H1 (cell line): ENCODE measurements at regions not wholly inside any gene's neighbourhood (a gene's known extent, or its start where the extent isn't known, plus 50 kb on each side); places are given as distances from the start of the nearest gene placed in this dataset.

Source experiments
- CTCF ChIA-PET: fragments of 300-600 bp; sonication (Branson Sonifier 250); formaldehyde crosslinking; loops from one replicate; lab custom pipeline; 2021; ENCODE audit not compliant: partially characterized antibody; lab: Charles Lee
- POLR2A ChIA-PET: fragments of 300-600 bp; sonication (Branson Sonifier 250); formaldehyde crosslinking; loops from one replicate; lab custom pipeline; 2021; ENCODE audit warnings: inconsistent platforms; ENCODE audit not compliant: partially characterized antibody; lab: Charles Lee
- DNase-seq, 2 experiments: peaks; one replicate each; pipeline versions ENCODE4 v3.0.0 to v3.0.0-alpha.2; 2010 to 2022; ENCODE audit warnings: low spot score in 2 of 2, low read depth in 1 of 2, mixed read lengths in 1 of 2
- FAIRE-seq: peaks from 2 replicates; lab custom pipeline; 2011; peaks lifted over from hg19 to GRCh38; lab: Jason Lieb, UNC
- H2AFZ ChIP-seq: 2 replicates; pipeline ENCODE4 v1.8.1; 2012; ENCODE audit warnings: low read length, inconsistent platforms
- H2AK5ac ChIP-seq: 2 replicates; pipeline ENCODE4 v1.6.1; 2013; ENCODE audit warnings: low read depth, low read length
- H2BK120ac ChIP-seq: replicated peaks from 2 replicates; pipeline ENCODE3; 2013; ENCODE audit warnings: low read depth, low read length, inconsistent platforms
- H2BK12ac ChIP-seq: 2 replicates; pipeline ENCODE4 v1.6.1; 2013; ENCODE audit warnings: low read depth, low read length
- H2BK15ac ChIP-seq: 2 replicates; pipeline ENCODE4 v1.6.1; 2013; ENCODE audit warnings: low read length
- H2BK20ac ChIP-seq: 2 replicates; pipeline ENCODE4 v1.6.1; 2013; ENCODE audit warnings: low read length
- H2BK5ac ChIP-seq: 2 replicates; pipeline ENCODE4 v1.6.1; 2013; ENCODE audit warnings: low read depth, low read length
- H3K14ac ChIP-seq: 2 replicates; pipeline ENCODE4 v1.6.1; 2013; ENCODE audit warnings: inconsistent platforms; ENCODE audit not compliant: insufficient read length
- H3K18ac ChIP-seq: 2 replicates; pipeline ENCODE4 v1.6.1; 2013; ENCODE audit warnings: low read length; ENCODE audit errors: extremely low read depth
- H3K23ac ChIP-seq: 2 replicates; pipeline ENCODE4 v1.6.1; 2013; ENCODE audit warnings: inconsistent platforms; ENCODE audit not compliant: insufficient read length
- H3K23me2 ChIP-seq: 2 replicates; pipeline ENCODE4 v1.6.1; 2013; ENCODE audit warnings: low read depth, low read length
- H3K27ac ChIP-seq: 2 replicates; pipeline ENCODE4 v1.6.1; 2011; ENCODE audit warnings: low read depth, low read length, inconsistent platforms
- H3K27me3 ChIP-seq, 4 experiments: replicated peaks in 1 of 4; 1 replicate in 1 of 4; 2 replicates in 3 of 4; pipeline versions ENCODE4 v1.6.1 to v1.8.1; 2011 to 2013; ENCODE audit warnings: low read length in 3 of 4, mild to moderate bottlenecking in 3 of 4, inconsistent platforms in 2 of 4, mixed read lengths in 2 of 4, moderate library complexity in 1 of 4; ENCODE audit not compliant: control insufficient read depth in 3 of 4, insufficient read depth in 3 of 4; ENCODE audit errors: extremely low read depth in 1 of 4
- H3K36me3 ChIP-seq, 4 experiments: 2 replicates each; pipeline versions ENCODE4 v1.6.1 to v1.8.1; 2011 to 2013; ENCODE audit warnings: mild to moderate bottlenecking in 4 of 4, low read length in 3 of 4, moderate library complexity in 2 of 4, control low read depth in 1 of 4, inconsistent platforms in 1 of 4; ENCODE audit not compliant: insufficient read depth in 4 of 4, control insufficient read depth in 2 of 4
- H3K4ac ChIP-seq: replicated peaks from 2 replicates; pipeline ENCODE3; 2013; ENCODE audit warnings: low read length, low read depth, mixed read lengths, inconsistent platforms; ENCODE audit not compliant: insufficient read length
- H3K4me1 ChIP-seq, 4 experiments: replicated peaks in 1 of 4; 1 replicate in 1 of 4; 2 replicates in 3 of 4; pipeline versions ENCODE4 v1.6.1 to v1.8.1; 2011 to 2013; ENCODE audit warnings: low read length in 3 of 4, inconsistent platforms in 2 of 4, mixed read lengths in 1 of 4; ENCODE audit not compliant: insufficient read depth in 4 of 4, control insufficient read depth in 3 of 4
- H3K4me2 ChIP-seq, 2 experiments: 2 replicates each; pipeline versions ENCODE4 v1.6.1 to v1.8.1; 2011 to 2013; ENCODE audit warnings: low read depth in 2 of 2, low read length in 2 of 2, control low read depth in 1 of 2, inconsistent platforms in 1 of 2, mild to moderate bottlenecking in 1 of 2; ENCODE audit not compliant: insufficient read depth in 1 of 2
- H3K4me3 ChIP-seq, 4 experiments: fragments of 200-600, 300-600 bp in 1 of 4; sonication (generic), shearing (Covaris generic), sonication (Bioruptor Twin) in 1 of 4; 2 replicates each; pipeline versions ENCODE4 v1.5.1 to v1.8.1; 2011 to 2016; ENCODE audit warnings: low read length in 4 of 4, low read depth in 3 of 4, control low read depth in 2 of 4, inconsistent platforms in 2 of 4, mild to moderate bottlenecking in 2 of 4, mixed read lengths in 1 of 4, moderate library complexity in 1 of 4; ENCODE audit not compliant: insufficient read depth in 2 of 4; ENCODE audit errors: extremely low read depth in 1 of 4
- H3K56ac ChIP-seq: replicated peaks from 2 replicates; pipeline ENCODE3; 2013; ENCODE audit warnings: low read depth, mild to moderate bottlenecking, mixed read lengths, low read length, inconsistent platforms; ENCODE audit not compliant: insufficient read length
- H3K79me1 ChIP-seq: 2 replicates; pipeline ENCODE4 v1.6.1; 2013; ENCODE audit warnings: low read depth, low read length, control low read depth
- H3K79me2 ChIP-seq, 2 experiments: 2 replicates each; pipeline versions ENCODE4 v1.6.1 to v1.8.1; 2012 to 2013; ENCODE audit warnings: low read length in 2 of 2, mild to moderate bottlenecking in 2 of 2, inconsistent platforms in 1 of 2; ENCODE audit not compliant: insufficient read depth in 2 of 2, control insufficient read depth in 1 of 2
- H3K9ac ChIP-seq, 4 experiments: replicated peaks in 1 of 4; 1 replicate in 1 of 4; 2 replicates in 3 of 4; pipeline versions ENCODE4 v1.6.1 to v1.8.1; 2011 to 2013; ENCODE audit warnings: low read depth in 3 of 4, low read length in 3 of 4, control low read depth in 2 of 4, mild to moderate bottlenecking in 2 of 4, moderate library complexity in 2 of 4, inconsistent platforms in 1 of 4; ENCODE audit errors: extremely low read depth in 1 of 4
- H3K9me3 ChIP-seq, 2 experiments: 2 replicates each; pipeline versions ENCODE4 v1.6.1 to v1.8.1; 2012 to 2013; ENCODE audit warnings: mild to moderate bottlenecking in 2 of 2, moderate library complexity in 2 of 2, control low read depth in 1 of 2, inconsistent platforms in 1 of 2, low read depth in 1 of 2, low read length in 1 of 2, mixed read lengths in 1 of 2; ENCODE audit not compliant: insufficient read depth in 2 of 2
- H4K20me1 ChIP-seq, 2 experiments: replicated peaks in 1 of 2; 2 replicates each; pipeline versions ENCODE3 to v1.8.1; 2011 to 2013; ENCODE audit warnings: inconsistent platforms in 2 of 2, low read length in 2 of 2, mild to moderate bottlenecking in 1 of 2; ENCODE audit not compliant: insufficient read depth in 2 of 2, control insufficient read depth in 1 of 2
- H4K5ac ChIP-seq: 2 replicates; pipeline ENCODE4 v1.6.1; 2013; ENCODE audit warnings: low read length, low read depth, mixed read lengths, inconsistent platforms; ENCODE audit not compliant: insufficient read length
- H4K8ac ChIP-seq: 2 replicates; pipeline ENCODE4 v1.8.0; 2013; ENCODE audit warnings: mild to moderate bottlenecking, moderate library complexity, low read length, inconsistent platforms; ENCODE audit not compliant: insufficient read depth; ENCODE audit errors: extremely low read depth
- H4K91ac ChIP-seq: replicated peaks from 2 replicates; pipeline ENCODE3; 2013; ENCODE audit warnings: low read length, mixed read lengths, inconsistent platforms; ENCODE audit not compliant: insufficient read length
- BACH1 ChIP-seq: IDR thresholded peaks from 2 replicates; pipeline ENCODE4 v1.6.1; 2012; ENCODE audit warnings: low read length, improper control_type of control experiment
- BCL11A ChIP-seq, 2 experiments: IDR thresholded peaks; one replicate each; pipeline ENCODE4 v1.6.1; 2011; ENCODE audit warnings: low read depth in 2 of 2, low read length in 2 of 2, mild to moderate bottlenecking in 2 of 2
- CBX5 ChIP-seq: fragments of 300-800, 300-1000 bp; sonication (generic); IDR thresholded peaks from 2 replicates; pipeline ENCODE4 v1.7.1; 2016; ENCODE audit warnings: antibody characterized with exemption, low read length, low read depth
- EGR1 ChIP-seq: IDR thresholded peaks from 2 replicates; pipeline ENCODE4 v1.6.1; 2011; ENCODE audit warnings: low read depth, low read length, borderline replicate concordance
- EP300 ChIP-seq, 2 experiments: IDR thresholded peaks; 1 replicate in 1 of 2; 2 replicates in 1 of 2; pipeline ENCODE4 v1.6.1; 2011 to 2012; ENCODE audit warnings: low read depth in 2 of 2, low read length in 2 of 2, mild to moderate bottlenecking in 2 of 2, borderline replicate concordance in 1 of 2, inconsistent platforms in 1 of 2, moderate library complexity in 1 of 2
- GTF2F1 ChIP-seq: IDR thresholded peaks from 2 replicates; pipeline ENCODE4 v1.6.1; 2012; ENCODE audit warnings: low read depth, low read length, improper control_type of control experiment, borderline replicate concordance
- MAFK ChIP-seq: IDR thresholded peaks from 2 replicates; pipeline ENCODE4 v1.6.1; 2012; ENCODE audit warnings: low read depth, mild to moderate bottlenecking, improper control_type of control experiment, low read length
- NRF1 ChIP-seq: IDR thresholded peaks from 2 replicates; pipeline ENCODE4 v1.6.1; 2011; ENCODE audit warnings: mild to moderate bottlenecking, low read depth, low read length, improper control_type of control experiment
- POU5F1 ChIP-seq: IDR thresholded peaks from 2 replicates; pipeline ENCODE4 v1.6.1; 2011; ENCODE audit warnings: low read depth, mild to moderate bottlenecking, low read length, moderate library complexity
- RFX5 ChIP-seq: IDR thresholded peaks from 2 replicates; pipeline ENCODE4 v1.6.1; 2011; ENCODE audit warnings: low read depth, low read length, improper control_type of control experiment, borderline replicate concordance
- YY1 ChIP-seq: IDR thresholded peaks from 2 replicates; pipeline ENCODE4 v1.6.1; 2011; ENCODE audit warnings: low read depth, mild to moderate bottlenecking, low read length
- WGBS, 2 experiments: shearing (Covaris generic) in 1 of 2; methylation state at CpG; one replicate each; pipeline versions ENCODE4 v1.1.6 to v1.1.7; 2013 to 2015; ENCODE audit warnings: low lambda C conversion rate in 2 of 2, mixed read lengths in 2 of 2, inconsistent platforms in 1 of 2, low coverage in 1 of 2, missing lambda C conversion rate in 1 of 2; ENCODE audit not compliant: insufficient replicate concordance in 2 of 2, insufficient coverage in 1 of 2, insufficient read length in 1 of 2; ENCODE audit errors: extremely low coverage in 1 of 2, missing lambda C conversion rate in 1 of 2; 5-methylcytosine and 5-hydroxymethylcytosine counted together

GRCh38 chr2:136360790-136361189 lies 242.8 kb upstream of the CXCR4 start:
- ChIA-PET POLR2A (no interaction called here), CTCF (interaction anchor here (1.6 kb wide), 1 partner anchor 18 kb away, joined by 3 read pairs; no protein-coding TSS in a partner anchor)
- no peaks in the 10 kb centered on the region for H3K23me2 ChIP-seq
- no peak overlapping the region for H2BK15ac ChIP-seq
- no peaks in the 10 kb centered on the region for H4K20me1 ChIP-seq
- no peak overlapping the region for H2BK12ac ChIP-seq
- H4K8ac ChIP-seq = no peak overlapping the region
- no peaks in the 10 kb centered on the region; a peak in 1 of 7 replicates for H3K4me1 ChIP-seq
- H2BK5ac ChIP-seq = no peak overlapping the region
- no peak overlapping the region for H3K14ac ChIP-seq
- DNase-seq = no peak
- H3K79me1 ChIP-seq = no peaks in the 10 kb centered on the region
- no peak overlapping the region for H3K9ac ChIP-seq
- no peak overlapping the region for H2AK5ac ChIP-seq
- H2BK20ac ChIP-seq = no peak overlapping the region
- H3K56ac ChIP-seq = no peak overlapping the region
- H4K5ac ChIP-seq = no peak overlapping the region
- 88% methylated on average over 6 of the region's 6 CpGs; no CpG with 5 or more reads in 1 of the 2 experiments for WGBS, 2 experiments
- H3K4me3 ChIP-seq = no peak overlapping the region
- H3K36me3 ChIP-seq = no peaks in the 10 kb centered on the region
- H2BK120ac ChIP-seq = no peak overlapping the region
- H2AFZ ChIP-seq = no peak overlapping the region
- H3K27me3 ChIP-seq = no peaks in the 10 kb centered on the region
- no peaks in the 10 kb centered on the region for H3K9me3 ChIP-seq
- no peak for TF ChIP-seq MAFK
- no peak for TF ChIP-seq GTF2F1
- TF ChIP-seq EGR1 = no peak
- TF ChIP-seq BACH1 = no peak
- TF ChIP-seq YY1 = no peak
- no peak for TF ChIP-seq BCL11A (IDR thresholded peaks at IDR 0.05; ENCODE audit: low read depth in 2 of 2, low read length in 2 of 2)
- TF ChIP-seq POU5F1 = no peak
- no peak for TF ChIP-seq NRF1
- TF ChIP-seq EP300 (IDR thresholded peaks at IDR 0.05; ENCODE audit: borderline replicate concordance in 1 of 2, low read depth in 2 of 2, low read length in 2 of 2) = no peak
- no peak for TF ChIP-seq CBX5
- no peak for TF ChIP-seq RFX5
- H3K23ac ChIP-seq = no peak overlapping the region
- no peaks in the 10 kb centered on the region for H3K79me2 ChIP-seq
- H3K4ac ChIP-seq = no peak overlapping the region
- no peak overlapping the region for H4K91ac ChIP-seq
- H3K4me2 ChIP-seq = no peak overlapping the region
- no peak overlapping the region for H3K27ac ChIP-seq
- H3K18ac ChIP-seq = no peak overlapping the region
- no peak for FAIRE-seq
